Fibroblast of lung (primary cell): ENCODE measurements at regions not wholly inside any gene's neighbourhood (a gene's known extent, or its start where the extent isn't known, plus 50 kb on each side); places are given as distances from the start of the nearest gene placed in this dataset.

Source experiments
- DNase-seq, 2 donors: peaks; one replicate each; pipeline versions ENCODE4 v3.0.0 to v3.0.0-alpha.2; 2010; ENCODE audit warnings: low read depth in 2 of 2
- H2AFZ ChIP-seq: 2 replicates; pipeline ENCODE4 v1.5.1; 2012; ENCODE audit warnings: low read length, control low read depth, inconsistent platforms
- H3K27ac ChIP-seq: 2 replicates; pipeline ENCODE4 v1.5.1; 2011; ENCODE audit warnings: low read length, control low read depth; ENCODE audit not compliant: insufficient read depth
- H3K27me3 ChIP-seq: 2 replicates; pipeline ENCODE4 v1.5.1; 2011; ENCODE audit warnings: mild to moderate bottlenecking, low read length; ENCODE audit not compliant: control insufficient read depth, insufficient read depth
- H3K36me3 ChIP-seq: 2 replicates; pipeline ENCODE4 v1.5.1; 2011; ENCODE audit warnings: low read length; ENCODE audit not compliant: control insufficient read depth, insufficient read depth
- H3K4me1 ChIP-seq: 2 replicates; pipeline ENCODE4 v1.5.1; 2011; ENCODE audit warnings: low read length; ENCODE audit not compliant: control insufficient read depth, insufficient read depth; ENCODE audit errors: extremely low read depth
- H3K4me2 ChIP-seq: 2 replicates; pipeline ENCODE4 v1.5.1; 2011; ENCODE audit warnings: low read length, control low read depth; ENCODE audit not compliant: insufficient read depth; ENCODE audit errors: extremely low read depth
- H3K4me3 ChIP-seq, 4 experiments: fragments of 200-600 bp in 1 of 4; sonication (generic) in 1 of 4; replicated peaks in 1 of 4; 2 replicates each; pipeline ENCODE4 v1.5.1; 2011 to 2016; ENCODE audit warnings: low read length in 4 of 4, low read depth in 3 of 4, mild to moderate bottlenecking in 3 of 4, control low read depth in 2 of 4, inconsistent platforms in 1 of 4, mixed read lengths in 1 of 4; ENCODE audit not compliant: insufficient read depth in 1 of 4; ENCODE audit errors: control extremely low read depth in 1 of 4
- H3K79me2 ChIP-seq: 2 replicates; pipeline ENCODE4 v1.5.1; 2012; ENCODE audit warnings: mild to moderate bottlenecking, low read length, inconsistent platforms; ENCODE audit not compliant: control insufficient read depth, insufficient read depth
- H3K9ac ChIP-seq: 2 replicates; pipeline ENCODE4 v1.5.1; 2011; ENCODE audit warnings: mild to moderate bottlenecking, low read length, control low read depth; ENCODE audit not compliant: insufficient read depth
- H3K9me3 ChIP-seq: 2 replicates; pipeline ENCODE4 v1.5.1; 2012; ENCODE audit warnings: low read depth, low read length; ENCODE audit not compliant: control insufficient read depth, insufficient read depth
- H4K20me1 ChIP-seq: 2 replicates; pipeline ENCODE4 v1.5.1; 2011; ENCODE audit warnings: low read length; ENCODE audit not compliant: control insufficient read depth, insufficient read depth; ENCODE audit errors: extremely low read depth
- CTCF ChIP-seq, 2 donors: IDR thresholded peaks in 1 of 2; conservative IDR thresholded peaks in 1 of 2; 1 replicate in 1 of 2; 2 replicates in 1 of 2; pipeline ENCODE4 v1.5.1; 2011 to 2012; ENCODE audit warnings: low read length in 2 of 2, control low read depth in 1 of 2, inconsistent platforms in 1 of 2, low read depth in 1 of 2, mild to moderate bottlenecking in 1 of 2
- EZH2 ChIP-seq: IDR thresholded peaks from 2 replicates; pipeline ENCODE4 v1.5.1; 2012; ENCODE audit warnings: low read length, control low read depth, mild to moderate bottlenecking; ENCODE audit errors: missing control alignments

GRCh38 chr11:127461241-127462064 is 460.9 kb upstream of the KIRREL3 start:
- Histone ChIP-seq H3K4me2 (no peak overlapping the region), H3K27me3 (no peaks in the 10 kb centered on the region), H3K4me1 (no peaks in the 10 kb centered on the region), H3K9me3 (no peaks in the 10 kb centered on the region), H4K20me1 (no peaks in the 10 kb centered on the region), H3K36me3 (no peaks in the 10 kb centered on the region), H3K4me3 (no peak overlapping the region), H3K79me2 (no peaks in the 10 kb centered on the region), H3K9ac (no peak overlapping the region), H3K27ac (no peak overlapping the region), H2AFZ (no peak overlapping the region)
- no peak for TF ChIP-seq EZH2
- TF ChIP-seq CTCF (conservative IDR thresholded peaks at IDR 0.05 in 1 of 2, IDR thresholded peaks at IDR 0.05 in 1 of 2; ENCODE audit: low read depth in 1 of 2, low read length in 2 of 2): no peak
- DNase-seq: no peak

DNA sequence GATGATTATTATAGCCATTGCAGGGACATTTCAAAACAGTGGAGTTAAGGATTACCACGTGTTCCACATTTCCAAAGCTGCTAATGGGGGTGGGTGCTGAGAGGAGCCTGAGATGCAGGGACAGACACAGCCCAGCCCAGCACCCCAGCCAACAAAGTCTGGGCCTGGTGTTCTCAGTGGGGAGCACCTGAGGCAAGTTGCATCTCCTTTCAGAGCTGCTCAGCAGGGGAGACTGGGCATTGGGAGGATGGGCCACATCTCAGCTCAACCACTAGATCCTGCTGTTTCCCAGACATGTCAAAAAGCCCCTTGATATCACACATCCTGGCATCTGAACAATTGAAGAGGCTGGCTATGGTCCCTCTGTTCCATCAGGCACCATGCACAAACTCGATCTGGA is 458.0 kb upstream of the KIRREL3 start:
- Histone ChIP-seq H2AFZ (no peak overlapping the region), H3K79me2 (no peaks in the 10 kb centered on the region), H3K36me3 (no peaks in the 10 kb centered on the region), H4K20me1 (no peaks in the 10 kb centered on the region), H3K4me3 (no peak overlapping the region), H3K27me3 (no peaks in the 10 kb centered on the region), H3K4me2 (no peak overlapping the region), H3K9ac (no peak overlapping the region), H3K4me1 (no peaks in the 10 kb centered on the region), H3K27ac (no peak overlapping the region), H3K9me3 (no peaks in the 10 kb centered on the region)
- TF ChIP-seq EZH2: no peak
- TF ChIP-seq CTCF (conservative IDR thresholded peaks at IDR 0.05 in 1 of 2, IDR thresholded peaks at IDR 0.05 in 1 of 2; ENCODE audit: low read depth in 1 of 2, low read length in 2 of 2): no peak
- DNase-seq: no peak

DNA sequence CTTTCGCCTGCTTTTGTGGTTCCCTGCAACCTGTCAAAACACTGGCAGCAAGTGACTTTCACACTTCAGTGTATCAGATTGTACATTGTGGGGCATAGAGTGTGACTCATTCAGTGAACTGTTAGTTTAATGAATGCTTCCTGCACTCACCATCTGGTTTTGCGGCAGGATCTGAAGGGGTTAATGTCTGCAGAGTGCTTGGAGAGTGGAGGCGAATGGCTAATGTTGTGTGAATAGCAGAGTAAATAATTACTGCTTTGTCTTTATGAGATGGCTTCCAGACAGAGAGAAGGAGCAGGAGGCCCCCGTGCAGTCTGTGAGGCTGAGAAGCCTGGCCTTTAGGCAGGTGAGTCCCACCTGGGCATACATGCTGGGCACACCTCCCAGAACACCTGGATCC is 454.3 kb upstream of the KIRREL3 start:
- H3K4me1 ChIP-seq: no peaks in the 10 kb centered on the region
- H4K20me1 ChIP-seq: no peaks in the 10 kb centered on the region
- TF ChIP-seq EZH2 (no peak), CTCF (conservative IDR thresholded peaks at IDR 0.05 in 1 of 2, IDR thresholded peaks at IDR 0.05 in 1 of 2; ENCODE audit: low read depth in 1 of 2, low read length in 2 of 2) (no peak)
- no peaks in the 10 kb centered on the region for H3K79me2 ChIP-seq
- no peaks in the 10 kb centered on the region for H3K9me3 ChIP-seq
- H3K4me3 ChIP-seq: no peak overlapping the region
- no peaks in the 10 kb centered on the region for H3K27me3 ChIP-seq
- H3K9ac ChIP-seq: no peak overlapping the region
- H3K27ac ChIP-seq: no peak overlapping the region
- H3K36me3 ChIP-seq: no peaks in the 10 kb centered on the region
- peak in 1 of 2 donors; percentile 5 for DNase-seq
- H2AFZ ChIP-seq: no peak overlapping the region
- H3K4me2 ChIP-seq: no peak overlapping the region
